Fibroblast of peridontal ligament (primary cell): ENCODE measurements at regions not wholly inside any gene's neighbourhood (a gene's known extent, or its start where the extent isn't known, plus 50 kb on each side); places are given as distances from the start of the nearest gene placed in this dataset.

Experiments used
- DNase-seq: peaks from one replicate; pipeline ENCODE4 v3.0.0-alpha.2; 2010; ENCODE audit errors: extremely low read depth

DNA sequence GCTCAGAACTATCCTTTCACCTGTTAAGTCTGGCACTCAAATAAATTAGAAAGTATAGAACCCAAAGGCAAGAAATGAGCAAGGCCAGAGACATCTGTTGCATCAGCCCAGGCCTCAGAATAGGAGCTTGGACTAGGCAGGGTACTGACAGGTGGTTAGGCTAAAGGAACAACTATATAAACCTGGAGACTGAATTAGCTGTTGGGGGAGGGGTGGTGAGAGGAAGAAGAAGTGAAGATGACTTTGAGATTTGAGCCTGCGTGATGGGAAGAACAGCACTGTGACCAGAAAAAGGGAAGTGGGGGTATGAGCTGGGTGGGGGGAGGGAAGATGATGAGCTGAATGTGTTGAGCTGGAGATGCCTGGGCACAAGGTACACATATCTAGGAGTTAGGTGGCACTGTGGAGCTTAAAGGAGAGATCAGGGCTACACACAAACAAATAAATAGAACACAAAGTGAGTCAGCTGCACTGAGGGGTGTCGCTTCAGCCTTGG lies 244.7 kb downstream of the PTEN start:
- no peak for DNase-seq

DNA sequence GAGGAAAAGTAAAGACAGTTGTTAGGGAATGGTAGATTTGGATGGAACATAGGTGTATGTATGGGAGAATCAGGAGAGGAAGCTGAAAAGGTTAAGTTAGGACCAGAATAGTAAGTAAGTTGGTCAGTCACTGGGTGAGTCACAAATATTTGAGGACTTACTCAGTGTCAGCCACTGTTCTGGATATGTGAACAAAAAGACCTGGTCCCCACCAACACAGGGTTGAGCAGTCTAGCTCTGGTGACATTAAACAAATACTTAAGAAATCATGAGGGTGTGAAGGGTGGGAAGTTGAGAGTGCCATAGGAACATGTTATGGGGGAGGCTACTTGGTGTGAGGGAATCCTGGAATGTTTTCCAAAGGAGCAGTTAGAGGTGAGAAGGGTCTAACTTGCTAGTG lies 246.9 kb downstream of the PTEN start:
- DNase-seq, result peak; percentile 30

DNA sequence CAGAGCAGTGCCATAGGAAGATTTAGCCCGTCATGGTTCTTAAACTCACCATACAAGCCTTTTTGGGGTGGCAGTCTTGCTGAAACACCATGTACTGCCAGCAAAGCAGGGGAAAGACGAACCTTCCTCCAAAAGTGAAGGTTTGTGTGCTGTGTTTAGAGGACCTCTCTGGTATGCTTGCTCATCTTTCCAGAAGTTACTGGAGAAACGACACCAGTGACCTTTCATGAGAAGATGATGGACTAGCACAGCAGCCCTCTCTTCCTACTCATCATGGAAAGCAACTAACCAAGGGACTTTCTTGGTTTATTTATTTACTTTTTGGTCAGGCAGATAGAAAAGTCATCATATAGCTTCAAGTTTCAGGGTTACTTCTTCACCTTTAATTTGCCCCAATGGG lies 247.4 kb downstream of the PTEN start:
- no peak for DNase-seq

DNA sequence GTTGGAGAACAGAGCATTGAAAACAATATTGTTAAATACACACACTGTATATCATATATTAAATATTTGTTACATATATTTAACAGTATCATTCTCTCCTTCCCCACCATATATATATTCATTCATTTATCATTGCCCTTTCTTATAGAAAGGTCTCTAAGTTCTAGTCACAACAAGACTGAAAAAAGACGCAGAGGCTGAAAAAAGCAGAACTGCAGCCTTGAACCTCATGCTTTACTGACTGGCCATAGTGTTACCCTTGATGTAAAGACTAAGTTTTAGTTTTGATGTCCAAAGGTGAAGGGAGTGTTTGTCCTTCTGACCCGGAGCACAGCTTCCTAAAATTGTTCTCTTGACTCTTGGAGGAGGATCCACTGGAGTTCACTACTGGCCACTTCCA lies 247.9 kb downstream of the PTEN start:
- no peak for DNase-seq

DNA sequence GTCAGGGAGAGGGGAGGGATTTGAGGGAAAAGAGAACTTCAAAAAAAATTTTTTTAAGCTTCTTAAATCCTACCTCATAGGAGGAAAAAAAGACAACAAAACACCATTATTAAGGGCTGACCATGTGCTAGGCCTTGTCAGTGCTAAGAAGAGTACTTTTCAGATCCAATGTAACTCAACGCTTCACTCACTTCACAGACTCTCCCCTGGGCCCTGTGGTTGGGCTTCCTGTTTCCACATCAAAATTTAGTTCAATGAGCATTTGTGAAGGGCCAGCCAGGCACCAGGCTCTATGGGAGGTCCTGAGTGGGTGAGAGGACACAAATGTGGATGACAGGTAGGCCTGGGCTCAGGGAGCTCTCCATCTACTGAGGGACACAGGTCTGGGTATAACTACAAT lies 249.8 kb downstream of the PTEN start:
- peak; percentile 79 for DNase-seq

DNA sequence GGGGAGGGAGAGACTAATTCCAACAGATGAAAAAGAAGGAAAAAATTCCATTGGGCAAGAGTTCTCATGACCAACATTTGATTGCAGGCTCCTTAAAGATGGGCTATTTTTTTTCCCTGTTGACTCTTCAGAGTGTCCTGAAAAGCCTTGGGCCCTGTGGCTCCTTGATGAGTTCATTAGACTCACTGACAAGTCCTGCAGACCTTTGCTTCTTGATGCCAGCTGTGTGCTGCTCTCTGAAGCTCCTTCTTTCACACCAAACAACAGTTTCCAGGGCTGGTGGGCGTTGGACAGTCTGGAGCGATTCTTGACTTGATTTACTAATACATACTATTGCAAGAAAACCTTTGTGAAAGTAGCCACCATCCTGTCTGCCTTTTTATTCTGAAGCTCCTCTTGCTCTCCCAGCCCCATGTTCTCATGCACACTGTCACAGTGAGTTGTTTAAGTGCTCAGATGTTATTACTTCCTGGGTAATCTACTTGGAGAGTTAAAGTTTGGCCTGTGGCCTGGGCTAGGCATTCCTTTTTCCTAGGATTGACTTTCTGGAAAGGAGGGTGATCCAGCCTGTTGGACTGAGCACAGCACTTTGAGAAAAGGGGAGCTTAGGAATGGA lies 250.3 kb downstream of the PTEN start:
- no peak for DNase-seq

DNA sequence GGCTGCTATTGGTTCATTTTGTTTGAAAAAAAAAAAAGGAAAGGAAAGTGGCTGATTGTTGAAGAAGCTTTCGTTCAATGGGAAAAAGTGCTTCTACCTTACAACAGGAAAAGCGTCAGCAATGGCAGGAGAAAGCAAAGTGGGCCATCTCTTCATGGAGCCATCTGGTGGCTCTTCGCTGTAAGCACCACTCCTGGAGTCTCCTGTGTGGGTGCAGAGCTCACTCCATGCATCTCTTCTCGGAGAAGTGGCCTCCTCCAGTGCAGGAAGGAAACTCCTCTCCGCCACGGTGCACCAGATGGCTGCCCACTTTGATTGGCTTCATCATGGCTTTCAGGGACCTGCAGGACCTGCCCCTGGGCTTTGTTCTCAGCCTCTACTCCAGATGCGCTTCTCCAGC lies 250.9 kb downstream of the PTEN start:
- DNase-seq, result no peak

DNA sequence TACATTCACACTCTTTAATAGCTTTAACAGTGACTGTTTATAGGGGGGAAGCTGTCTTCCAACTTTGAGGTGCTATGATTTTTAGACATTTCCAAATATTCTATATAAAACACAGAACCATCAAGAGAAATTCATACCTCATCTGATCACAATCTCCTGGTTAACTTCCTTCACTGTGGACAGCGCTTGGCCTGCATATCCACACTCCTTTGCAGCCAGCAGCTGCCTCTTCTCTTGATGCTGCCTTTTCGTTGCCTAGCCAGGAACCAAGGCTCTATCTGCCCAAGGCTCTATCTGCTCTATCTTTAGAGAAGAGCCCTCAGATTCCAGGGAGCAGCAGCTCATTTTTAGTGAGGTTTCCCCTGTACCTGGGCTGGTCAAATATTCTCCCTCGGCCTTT lies 252.0 kb downstream of the PTEN start:
- DNase-seq, result no peak

DNA sequence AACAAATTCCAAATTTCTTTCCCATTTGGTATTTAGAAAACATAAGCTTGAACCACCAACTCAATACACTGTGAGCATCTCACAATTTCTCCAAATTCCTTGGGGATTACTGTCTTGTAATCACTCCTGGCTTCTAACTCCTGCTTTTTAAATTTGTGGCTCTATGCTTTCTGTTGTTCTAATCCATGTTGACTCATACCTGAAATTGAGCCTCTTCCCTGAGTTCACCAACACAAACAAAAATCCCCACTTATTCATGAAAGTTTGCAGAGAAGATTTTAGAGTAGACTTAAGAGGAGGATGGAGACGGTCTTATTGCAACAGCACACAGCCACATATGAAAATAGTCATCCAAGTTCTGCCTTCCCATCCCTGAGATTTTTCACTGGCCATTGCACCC lies 252.5 kb downstream of the PTEN start:
- DNase-seq, result peak; percentile 70

DNA sequence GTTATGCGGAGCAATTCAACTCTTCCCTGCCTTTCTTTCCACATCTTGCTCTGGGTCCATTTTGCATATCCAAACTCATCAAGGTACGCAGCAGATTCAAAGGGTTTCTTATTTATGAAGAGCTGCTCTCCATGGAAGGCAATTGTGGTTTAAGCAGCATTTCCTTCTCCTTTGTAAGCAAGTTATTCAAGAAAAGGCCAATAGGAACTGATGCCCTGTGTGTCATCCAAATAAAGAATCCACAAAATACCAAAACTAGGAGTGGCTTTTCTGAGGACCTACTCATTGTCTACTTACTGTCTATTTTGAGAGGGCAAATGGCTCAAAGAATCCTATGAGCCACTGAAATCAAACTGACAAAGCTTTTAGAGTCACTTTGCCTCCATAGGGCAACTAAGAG lies 253.1 kb downstream of the PTEN start:
- peak; percentile 54 for DNase-seq

DNA sequence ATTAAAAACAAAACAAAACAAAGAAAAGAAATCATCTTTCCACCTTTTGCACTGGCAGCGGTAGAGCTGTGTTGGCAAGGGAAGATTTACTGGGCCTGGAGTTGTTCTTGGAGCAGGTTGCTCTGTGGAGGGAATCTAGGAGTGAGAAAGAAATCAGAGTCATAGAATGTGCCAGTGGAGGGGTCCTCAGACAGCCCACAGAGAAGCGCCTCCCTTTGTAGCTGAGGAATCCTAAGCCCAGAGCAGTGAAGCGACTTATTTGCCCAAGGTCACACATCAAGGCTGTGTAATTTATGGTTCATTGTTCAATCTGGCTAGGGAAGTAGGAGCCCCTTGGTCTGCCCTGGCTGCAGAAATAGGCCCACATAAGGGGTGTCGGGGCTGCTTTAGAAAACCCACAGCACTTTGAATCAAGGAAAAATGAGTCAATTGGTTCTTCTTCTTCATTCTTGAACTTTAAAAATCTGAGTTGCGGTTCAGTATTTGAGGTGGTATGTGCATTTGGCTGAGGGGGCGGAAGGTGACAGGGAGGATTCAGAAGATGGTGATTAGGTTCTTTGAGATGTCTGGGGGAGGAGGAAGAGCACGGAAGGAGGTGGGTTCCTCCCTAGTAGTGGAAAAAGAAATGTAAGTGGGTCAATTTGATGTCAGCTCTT lies 253.7 kb downstream of the PTEN start:
- DNase-seq, result no peak

DNA sequence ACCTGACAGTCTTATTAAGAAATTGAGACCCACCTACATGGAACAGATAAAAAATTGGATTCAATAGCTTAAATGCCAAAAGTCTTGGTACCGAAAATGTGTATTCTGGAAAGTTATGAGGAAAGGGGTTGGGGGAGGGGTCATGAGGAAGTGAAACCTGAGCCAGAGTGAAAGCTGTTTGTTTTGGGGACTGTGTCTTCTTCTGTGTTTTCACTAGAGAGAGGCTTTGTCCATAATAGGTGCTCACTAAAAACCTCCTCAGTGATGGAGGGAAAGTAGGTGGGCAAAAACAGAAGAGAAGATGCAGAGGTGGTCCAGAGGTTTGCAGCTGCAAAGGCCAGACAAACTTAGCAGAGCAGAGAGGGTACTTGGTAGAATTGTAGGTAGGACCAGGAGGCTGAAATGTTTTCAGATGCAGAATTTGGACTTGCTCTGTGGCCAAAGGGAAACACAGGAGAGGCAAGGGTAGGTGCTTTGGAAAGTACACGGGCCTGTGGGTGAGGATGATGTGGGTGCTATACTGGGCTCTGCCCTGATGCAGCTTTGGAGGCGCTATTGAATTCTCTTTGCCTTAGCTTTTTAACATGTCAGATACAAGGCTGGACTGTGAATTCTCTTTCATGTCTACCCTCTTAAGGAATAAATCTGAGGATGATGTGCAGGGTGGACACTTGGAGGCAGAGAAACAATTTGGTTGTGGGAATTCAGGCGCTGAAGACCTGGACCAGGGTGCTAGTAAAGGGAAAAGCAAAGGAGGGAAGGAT lies 254.6 kb downstream of the PTEN start:
- no peak for DNase-seq

DNA sequence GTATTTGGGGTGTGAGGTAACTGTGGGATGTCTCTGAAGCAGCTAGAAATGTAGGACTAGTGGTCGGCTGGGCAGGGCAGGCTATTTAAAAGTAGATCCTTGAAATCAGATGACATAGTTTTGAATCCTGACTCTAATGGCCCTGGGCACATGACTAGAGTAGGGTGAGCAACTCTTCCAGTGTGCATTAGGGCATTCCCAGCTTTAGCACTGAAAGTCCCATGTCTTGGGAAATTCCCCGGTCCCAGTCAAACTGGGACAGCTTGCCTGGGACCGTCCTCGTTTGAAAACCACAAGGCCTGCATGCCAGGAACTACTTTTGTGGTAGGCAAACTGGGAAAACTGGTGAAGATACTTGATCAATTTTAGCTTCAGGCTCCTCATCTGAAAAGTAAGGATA lies 255.3 kb downstream of the PTEN start:
- DNase-seq, result no peak

DNA sequence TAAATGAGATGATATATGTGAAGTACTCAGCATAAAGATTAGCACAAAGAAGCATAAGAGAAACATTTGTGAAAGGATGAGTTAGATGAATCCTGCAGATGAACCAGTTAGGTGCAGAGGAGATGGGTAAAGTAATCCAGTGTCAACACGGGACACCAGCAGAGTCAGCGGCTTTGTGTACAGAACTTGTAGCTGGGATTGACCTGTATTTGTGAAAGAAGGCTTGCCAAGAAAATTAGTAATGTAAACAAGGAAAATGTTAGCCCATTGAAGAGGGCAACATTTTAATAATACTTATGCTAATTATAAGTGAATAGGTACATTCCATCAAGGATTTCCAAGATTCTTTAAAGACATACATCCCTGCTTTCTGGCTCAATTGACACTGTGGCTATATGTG lies 255.7 kb downstream of the PTEN start:
- no peak for DNase-seq

DNA sequence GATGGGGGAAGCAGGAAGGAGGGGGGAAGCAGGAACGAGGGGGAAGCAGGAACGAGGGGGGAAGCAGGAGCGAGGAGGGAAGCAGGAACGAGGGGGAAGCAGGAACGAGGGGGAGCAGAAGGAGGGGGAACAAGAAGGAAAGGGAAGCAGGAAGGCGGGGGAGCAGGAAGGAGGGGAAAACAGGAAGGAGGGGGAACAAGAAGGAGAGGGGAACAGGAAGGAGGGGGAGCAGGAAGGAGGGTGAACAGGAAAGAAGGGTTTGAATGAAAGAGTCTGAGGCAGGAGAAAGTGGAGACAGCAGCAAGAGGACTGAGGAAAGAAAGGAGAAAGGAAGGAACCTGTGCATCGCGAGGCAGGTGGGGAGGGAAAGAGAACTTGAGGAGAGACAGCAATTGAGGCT lies 256.6 kb downstream of the PTEN start:
- DNase-seq, result no peak

DNA sequence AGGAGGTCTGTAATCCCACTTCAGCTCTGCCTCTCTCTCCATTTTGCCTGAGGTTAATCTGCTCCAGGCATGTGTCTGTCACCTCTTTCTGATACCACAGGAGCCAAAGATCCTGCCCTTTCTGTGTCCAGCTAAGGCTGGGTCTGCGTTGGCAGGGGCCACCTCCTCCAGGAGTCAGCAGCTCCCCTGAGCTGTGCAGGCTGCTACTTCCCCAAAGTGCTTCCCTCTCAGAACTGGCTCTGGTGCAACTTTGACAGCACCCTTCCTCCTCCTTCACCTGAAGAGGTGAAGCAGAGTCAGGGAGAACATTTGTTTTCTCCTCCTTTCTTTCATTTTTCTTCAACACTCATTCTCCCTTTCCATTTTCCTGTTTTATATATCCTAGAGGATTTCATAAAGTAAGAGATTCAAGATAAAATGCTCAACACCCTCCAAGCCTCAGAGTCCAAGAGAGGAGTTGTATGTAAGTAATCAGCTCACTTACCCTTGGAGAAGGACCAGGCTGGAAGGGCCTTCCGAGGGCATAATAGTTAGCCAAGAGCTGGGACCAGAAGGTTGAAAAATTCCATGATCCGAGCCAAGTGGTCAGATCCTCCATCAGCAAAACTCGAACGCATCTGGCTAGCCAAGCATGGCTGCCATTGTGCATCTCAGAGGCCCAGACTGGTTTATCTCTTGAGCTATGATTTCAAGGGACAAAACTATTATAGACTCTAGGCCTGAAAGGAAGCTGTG lies 257.3 kb downstream of the PTEN start:
- DNase-seq, result no peak

DNA sequence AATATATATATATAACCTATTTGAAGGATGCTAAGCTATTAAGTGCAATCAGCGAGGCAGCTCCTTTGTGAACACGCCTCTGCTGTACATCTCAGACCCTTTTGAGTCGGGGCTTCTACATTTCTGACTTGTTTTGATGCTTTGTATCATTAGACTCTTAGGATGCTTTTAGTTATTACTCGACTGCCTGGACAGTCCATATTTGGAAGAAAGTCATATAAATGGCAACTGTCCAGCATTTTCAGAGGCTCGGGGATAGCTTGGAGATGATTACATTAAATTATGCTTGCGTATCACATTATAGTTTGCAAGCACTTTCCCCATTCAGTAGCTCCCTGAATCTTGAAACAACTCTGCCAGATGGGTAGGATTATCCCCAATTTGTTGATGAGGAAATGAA lies 257.9 kb downstream of the PTEN start:
- no peak for DNase-seq

DNA sequence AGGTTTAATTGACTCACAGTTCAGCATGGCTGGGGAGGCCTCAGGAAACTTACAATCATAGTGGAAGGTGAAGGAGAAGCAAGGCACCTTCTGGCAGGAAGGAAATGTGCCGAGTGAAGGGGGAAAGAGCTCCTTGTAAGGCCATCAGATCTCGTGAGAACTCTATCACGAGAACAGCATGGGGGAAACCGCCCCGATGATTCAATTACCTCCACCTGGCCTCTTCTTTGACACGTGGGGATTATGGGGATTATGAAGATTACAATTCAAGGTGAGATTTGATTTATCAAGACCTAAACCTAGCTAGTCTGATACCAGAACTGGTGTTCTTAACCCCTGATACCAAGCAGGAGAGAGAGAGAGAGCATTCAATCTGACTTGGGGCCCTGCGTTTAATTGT lies 258.7 kb downstream of the PTEN start:
- DNase-seq, result no peak

DNA sequence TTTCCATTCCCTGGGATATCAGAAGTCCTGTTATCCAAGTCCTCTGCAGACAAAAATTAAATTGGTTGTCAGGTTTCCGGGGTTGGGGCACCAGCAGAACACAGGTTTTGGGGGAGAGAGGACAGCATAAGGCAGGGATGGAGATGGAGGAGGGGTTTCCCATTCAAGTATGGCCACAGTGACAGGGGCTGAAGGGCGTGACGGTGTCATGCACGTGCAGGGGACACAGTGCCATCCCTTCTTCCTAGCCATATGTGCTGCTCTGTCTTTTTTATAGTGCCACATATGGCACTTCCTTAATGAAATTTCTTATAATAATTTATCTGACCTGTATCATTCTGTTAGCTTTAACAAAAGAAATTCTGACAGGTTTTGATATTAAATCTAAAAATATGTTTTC lies 259.2 kb downstream of the PTEN start:
- no peak for DNase-seq

DNA sequence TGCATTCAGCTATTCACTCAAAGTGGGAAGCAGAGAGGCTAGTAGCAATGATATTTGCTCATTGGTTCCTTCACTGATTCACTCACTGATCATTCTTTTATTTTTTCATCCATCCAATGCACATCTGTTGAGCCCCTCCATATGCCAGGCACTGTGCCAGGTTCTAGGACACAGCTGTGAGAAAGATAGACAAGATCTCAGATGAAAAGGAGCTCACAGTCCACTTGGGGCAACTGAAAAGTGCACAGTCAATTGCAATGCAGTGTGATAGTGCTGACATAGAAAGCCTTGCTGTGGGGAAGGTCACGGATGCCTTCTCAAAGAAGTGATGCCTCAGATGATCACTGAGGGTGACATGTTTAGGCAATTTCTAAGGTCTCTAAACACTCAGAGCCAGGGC lies 262.3 kb downstream of the PTEN start:
- no peak for DNase-seq

DNA sequence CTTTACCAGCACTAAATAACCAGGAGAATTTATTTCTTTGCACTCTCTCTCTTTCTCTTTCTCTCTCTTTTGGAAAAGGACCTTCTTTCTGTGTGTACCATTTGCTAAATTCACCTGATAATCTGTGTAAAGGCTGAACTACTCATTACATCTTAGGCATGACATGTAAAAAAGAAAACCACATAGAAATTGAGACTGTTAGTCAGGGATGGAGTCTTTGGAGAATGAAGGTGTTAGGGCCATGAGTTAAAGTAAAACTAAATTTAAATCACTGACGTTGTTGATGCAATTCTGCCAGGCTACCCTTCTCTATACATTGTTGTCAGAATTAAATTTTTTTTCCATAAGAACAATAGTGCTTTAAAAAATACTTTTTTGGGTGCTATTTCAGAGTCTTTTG lies 263.3 kb downstream of the PTEN start:
- no peak for DNase-seq

DNA sequence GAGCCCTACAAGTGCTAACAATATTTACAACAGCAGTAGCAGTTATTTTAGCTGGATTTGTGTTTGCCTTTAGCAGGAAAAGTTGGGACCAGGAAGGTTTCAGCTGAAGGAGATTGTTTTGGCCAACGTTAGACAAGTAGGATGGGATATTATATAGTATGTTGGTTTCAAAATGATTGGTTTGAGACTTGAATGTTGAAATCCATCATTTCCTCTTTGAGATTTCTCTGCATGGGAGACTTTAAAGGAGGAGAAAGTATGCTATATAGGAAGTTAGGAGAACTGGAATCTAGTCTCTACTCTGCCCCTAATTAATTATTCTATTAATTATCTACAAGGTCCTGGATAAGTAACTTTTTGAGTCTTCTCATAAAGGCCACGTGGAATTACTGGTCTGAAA lies 263.8 kb downstream of the PTEN start:
- DNase-seq, result no peak

DNA sequence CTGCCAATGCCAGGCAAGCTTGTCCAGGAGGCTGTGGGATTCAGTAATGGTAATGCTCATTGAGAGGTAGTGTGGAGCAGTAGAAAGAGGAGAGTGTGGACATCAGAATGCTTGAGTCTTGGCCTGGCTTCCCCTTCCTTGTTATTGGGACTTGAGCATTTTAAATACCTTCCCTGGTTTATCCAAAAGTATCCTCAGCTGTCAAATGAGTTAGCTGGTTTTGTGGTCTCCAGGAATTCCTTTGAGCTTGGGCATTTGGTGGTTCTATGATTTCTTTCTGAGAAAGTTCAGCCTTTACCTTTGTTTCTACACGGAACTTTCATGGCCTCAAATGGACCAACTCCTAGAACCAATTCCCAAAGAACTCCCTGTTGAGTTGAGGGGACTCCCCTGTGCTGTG lies 264.3 kb downstream of the PTEN start:
- DNase-seq, result no peak
